ENCODE measurements at regions not wholly inside any gene's neighbourhood (a gene's known extent, or its start where the extent isn't known, plus 50 kb on each side); places are given as distances from the start of the nearest gene placed in this dataset.

- TF ChIP-seq GATA2 (IDR thresholded peaks at IDR 0.05; ENCODE audit: low read depth, low read length), result no peak
- TF ChIP-seq GATA3 (IDR thresholded peaks at IDR 0.05; ENCODE audit: low read depth, low read length), result no peak
Observed at GRCh38 chr11:106224172-106224571, 146.7 kb downstream of the AASDHPPT start.
